CD4-positive, alpha-beta T cell treated with Interleukin-12 subunit alpha and Interleukin-12 subunit beta, for 1 hour (primary cell): ENCODE measurements at regions not wholly inside any gene's neighbourhood (a gene's known extent, or its start where the extent isn't known, plus 50 kb on each side); places are given as distances from the start of the nearest gene placed in this dataset.
"Not testable (repeated sequence)": the region's sequence is repeated elsewhere in the genome, so short reads cannot be mapped to it uniquely, and the experiment has no call there.

Experiments
- DNase-seq: peaks from one replicate; pipeline ENCODE4 v3.0.0-alpha.2; 2020

GRCh38 chr6:18595774-18596530, 208.8 kb downstream of the RNF144B start:
- DNase-seq, result peak; percentile 42

DNA sequence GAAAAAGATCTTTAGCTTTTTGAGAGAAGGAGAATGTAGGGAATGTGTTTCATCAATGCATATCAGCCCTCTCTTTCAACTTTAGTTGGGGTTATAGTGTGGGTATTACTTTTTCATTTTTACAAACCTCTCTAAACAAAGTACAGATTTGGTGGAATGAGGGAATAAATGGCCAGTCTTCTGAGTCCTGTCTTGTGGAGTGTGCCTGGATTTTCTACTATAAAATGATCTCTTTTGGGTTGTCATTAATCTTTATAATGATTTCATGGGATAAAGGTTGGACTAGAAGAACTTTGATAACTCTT, 209.3 kb downstream of the RNF144B start:
- DNase-seq, result no peak

GRCh38 chr6:18598551-18599264, 211.6 kb downstream of the RNF144B start:
- no peak for DNase-seq

DNA sequence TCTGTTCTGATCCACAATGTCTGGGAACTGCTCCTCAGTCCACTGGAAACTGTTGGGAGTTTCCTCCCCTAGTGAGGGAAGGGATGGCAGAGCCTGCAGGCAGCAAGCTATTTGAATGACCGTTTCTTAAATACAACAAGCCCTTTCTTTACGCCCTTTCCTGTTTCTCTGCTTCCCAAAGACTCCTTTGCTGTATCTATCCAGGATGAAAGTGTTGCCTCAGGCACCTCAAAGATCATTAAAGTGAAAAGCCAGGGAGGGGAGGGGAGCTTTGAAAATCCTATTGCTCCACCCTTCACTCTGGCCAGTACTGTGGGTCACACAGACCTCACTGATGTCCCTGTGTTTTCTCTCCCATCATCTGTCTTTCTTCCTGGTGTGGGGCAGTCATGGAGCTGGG, 213.1 kb downstream of the RNF144B start:
- DNase-seq, result no peak

- no peak for DNase-seq
These were observed 214.4 kb downstream of the RNF144B start for GRCh38 chr6:18601516-18602020.

DNA sequence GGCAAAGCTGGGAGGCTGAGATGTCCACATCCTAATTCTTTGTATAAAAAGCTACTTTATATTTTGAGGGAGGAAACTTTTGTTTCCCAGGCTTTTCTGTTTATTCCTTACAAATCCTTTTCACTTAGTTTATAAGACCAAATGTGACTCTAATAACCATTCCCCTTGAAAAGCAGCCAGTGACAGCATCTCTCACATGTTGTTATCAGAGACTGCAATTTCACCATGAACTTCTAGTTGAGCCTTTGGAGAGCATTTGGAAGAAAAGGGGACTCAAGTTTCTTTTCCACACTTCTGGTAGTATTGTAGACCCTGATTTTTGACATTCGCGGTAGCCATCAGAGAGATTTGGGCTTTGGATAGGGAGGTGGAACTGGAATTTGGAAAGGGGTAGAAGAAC, 215.8 kb downstream of the RNF144B start:
- DNase-seq, result no peak

GRCh38 chr6:18603361-18603760, 216.2 kb downstream of the RNF144B start:
- DNase-seq, result no peak

GRCh38 chr6:18605841-18606240, 218.7 kb downstream of the RNF144B start:
- DNase-seq, result no peak

GRCh38 chr6:18609715-18610114, 222.6 kb downstream of the RNF144B start:
- DNase-seq, result no peak

DNA sequence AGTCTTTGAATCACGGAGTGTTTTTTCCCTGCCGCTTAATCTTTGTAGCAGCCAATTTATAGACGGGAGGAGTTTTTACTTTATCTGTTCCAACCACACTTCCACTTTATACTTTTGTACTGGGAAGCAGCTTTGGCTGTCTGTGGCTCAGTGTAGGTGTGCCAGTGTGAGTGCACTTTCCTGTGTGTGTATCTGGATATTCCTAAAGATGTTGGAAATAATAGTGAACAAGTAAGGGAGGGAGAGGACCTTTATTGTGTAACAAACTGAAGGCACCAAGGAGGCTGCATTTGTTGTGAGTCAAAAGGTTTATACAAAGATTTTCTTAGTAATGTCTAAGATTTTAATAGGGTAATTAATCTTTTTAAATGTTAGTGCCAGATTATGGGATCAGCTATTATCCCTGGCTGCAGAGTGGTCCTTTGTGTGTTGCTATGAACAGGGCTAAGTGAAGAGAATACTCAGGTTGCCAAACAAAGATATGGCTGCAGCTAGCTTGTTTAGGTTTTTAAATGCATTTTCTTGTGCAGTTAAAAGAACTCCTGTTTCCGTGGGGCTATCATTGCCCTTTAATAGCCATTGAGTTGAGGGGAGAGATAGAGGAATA, 226.3 kb downstream of the RNF144B start:
- DNase-seq, result no peak

DNA sequence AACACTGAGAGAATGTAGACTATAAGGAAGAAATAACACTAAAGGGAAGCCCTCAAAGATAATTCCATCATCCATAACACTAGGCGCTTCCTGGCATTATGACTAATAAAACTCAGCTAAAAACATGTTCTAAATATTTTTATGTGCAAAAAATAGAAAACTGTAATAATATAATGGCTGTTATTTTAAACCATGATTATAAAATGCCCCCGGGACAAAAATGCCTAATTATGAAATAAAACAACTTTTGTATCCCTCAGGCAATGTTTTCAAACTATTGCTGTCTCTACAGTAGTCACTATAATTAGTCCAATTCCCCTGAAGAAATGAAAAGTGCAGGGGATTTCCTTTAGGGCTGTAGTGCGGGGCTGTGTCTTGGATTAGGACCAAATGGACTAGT, 242.4 kb downstream of the RNF144B start:
- no peak for DNase-seq

DNA sequence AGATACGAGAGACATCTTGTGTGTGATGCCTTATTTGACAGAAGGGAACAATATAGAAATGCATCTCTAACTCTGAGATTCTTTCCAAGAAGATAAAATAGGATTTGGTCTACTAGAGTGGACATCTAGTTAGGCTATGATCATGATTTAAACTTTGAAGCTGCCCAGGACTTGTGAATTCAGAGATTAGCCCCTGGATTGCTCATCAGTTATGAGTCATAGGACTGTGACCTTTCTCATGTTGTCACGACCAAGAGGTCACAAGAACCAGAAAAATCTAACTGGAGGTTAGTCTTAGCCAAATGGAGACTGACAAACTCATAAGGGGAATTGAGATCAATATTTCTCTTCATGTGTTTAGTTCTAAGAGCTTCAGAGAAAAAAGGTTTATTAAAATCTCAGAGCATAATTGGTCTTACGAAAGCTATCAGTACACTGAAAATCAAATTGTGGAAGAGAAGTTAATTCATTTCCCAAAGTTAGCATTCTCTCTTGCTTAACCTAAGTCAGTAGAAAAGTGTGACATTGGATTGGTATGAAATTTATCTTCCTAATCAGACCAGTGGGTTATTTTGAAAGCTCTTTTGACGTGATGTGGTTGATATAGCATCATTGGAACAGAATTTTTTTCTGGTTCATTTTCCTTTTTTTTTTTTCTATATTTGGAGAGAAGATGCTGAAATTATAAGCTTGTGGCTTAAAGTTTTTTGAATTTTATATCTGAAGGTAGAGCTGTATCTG, 245.7 kb downstream of the RNF144B start:
- DNase-seq, result no peak

GRCh38 chr6:18634912-18635311, 247.8 kb downstream of the RNF144B start:
- DNase-seq, result no peak

DNA sequence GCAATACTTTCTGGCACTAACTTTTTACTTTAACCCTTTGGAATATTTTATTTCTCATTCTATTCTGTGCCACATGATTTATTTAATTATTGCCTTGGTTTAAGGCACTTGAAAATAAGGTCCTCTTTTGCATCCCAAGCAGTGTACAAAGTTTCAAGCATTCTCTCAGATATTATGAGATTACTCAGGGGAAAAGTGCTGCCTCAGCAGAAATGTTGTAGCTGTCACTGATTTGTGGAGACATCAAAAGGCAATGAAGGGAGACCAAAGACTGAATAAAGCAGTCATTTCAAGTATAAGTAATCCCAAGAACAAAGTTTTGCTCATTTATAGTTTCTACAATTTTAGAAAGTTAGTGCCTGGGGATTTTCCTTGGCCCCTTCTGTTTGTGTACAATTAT, 253.0 kb downstream of the RNF144B start:
- no peak for DNase-seq

GRCh38 chr6:18640754-18641153, 253.6 kb downstream of the RNF144B start:
- DNase-seq, result no peak

GRCh38 chr6:18654821-18655220, 267.7 kb downstream of the RNF144B start:
- no peak for DNase-seq

DNA sequence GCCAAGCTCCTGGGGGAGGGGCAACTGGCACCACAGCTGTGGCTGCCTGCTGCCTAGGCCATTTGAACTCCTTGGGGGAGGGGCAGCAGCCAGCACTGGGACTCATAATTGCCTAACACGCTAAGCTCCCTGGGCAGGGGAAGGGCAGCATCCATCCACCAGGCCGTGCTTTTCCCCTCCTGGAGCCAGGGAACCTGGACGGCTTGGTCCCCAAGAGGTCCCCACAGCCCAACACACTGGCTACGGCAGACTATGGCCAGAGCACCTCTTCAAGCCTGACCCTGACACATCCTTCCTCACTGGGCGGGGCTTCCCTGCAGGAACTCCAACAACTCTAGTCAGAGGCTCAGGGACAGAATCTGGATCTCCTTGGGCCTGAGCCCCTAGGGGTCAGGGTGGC, 269.4 kb downstream of the RNF144B start:
- no peak for DNase-seq

- not testable (repeated sequence) for DNase-seq
These were observed 272.8 kb downstream of the RNF144B start for GRCh38 chr6:18659994-18660393.

GRCh38 chr6:18663011-18663410, 275.9 kb downstream of the RNF144B start:
- no peak for DNase-seq

DNA sequence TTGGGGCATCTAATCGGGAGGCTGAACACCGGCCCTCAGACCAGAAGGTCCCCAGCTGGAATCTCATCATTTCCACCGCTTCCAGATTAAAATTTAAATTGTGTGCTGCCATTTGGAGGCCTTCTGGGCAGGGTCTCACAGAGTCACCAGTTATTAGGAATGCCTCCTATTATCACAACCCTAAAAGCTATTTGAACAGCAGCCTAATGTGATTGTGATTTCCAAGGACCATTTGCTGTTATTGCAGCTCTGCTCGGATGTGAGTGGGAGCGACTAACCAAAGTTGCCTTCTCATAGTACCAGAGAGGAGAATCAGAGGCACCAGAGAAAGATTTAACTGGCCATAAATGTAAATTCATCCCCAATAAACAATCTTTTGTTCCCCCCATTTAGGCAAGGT, 277.3 kb downstream of the RNF144B start:
- DNase-seq, result no peak

- DNase-seq, result no peak
These were observed 280.5 kb downstream of the RNF144B start for GRCh38 chr6:18667612-18668011.

DNA sequence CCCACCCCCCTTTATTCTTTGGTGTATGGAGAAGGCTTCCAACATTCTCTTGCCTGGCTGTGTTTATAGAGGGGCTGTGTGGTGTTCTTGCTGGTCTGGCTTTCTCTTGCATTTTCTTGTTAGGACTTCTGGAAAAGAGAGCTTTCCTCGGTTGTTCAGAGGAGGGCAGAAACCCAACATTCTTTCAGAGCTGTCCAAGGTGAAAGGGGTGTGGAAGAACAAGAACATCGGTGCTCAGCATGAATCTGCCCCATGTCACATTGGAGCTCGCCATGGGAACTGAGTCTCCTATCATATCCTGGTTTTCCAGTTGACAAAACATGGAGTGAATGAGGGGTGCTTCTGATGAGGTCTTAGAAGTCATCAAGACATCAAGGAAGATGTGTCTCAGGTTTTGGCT, 281.8 kb downstream of the RNF144B start:
- no peak for DNase-seq

GRCh38 chr6:18672852-18673251, 285.7 kb downstream of the RNF144B start:
- DNase-seq, result no peak
